NCI-H2107 treated with DMSO at 0.1 percent for 48 hours (cell line): ENCODE measurements at regions not wholly inside any gene's neighbourhood (a gene's known extent, or its start where the extent isn't known, plus 50 kb on each side); places are given as distances from the start of the nearest gene placed in this dataset.
"Not testable (repeated sequence)": the region's sequence is repeated elsewhere in the genome, so short reads cannot be mapped to it uniquely, and the experiment has no call there.

Experiments used
- DNase-seq: peaks from one replicate; lab custom pipeline; 2025; ENCODE audit not compliant: unreplicated experiment; lab: John Stamatoyannopoulos, UW

DNA sequence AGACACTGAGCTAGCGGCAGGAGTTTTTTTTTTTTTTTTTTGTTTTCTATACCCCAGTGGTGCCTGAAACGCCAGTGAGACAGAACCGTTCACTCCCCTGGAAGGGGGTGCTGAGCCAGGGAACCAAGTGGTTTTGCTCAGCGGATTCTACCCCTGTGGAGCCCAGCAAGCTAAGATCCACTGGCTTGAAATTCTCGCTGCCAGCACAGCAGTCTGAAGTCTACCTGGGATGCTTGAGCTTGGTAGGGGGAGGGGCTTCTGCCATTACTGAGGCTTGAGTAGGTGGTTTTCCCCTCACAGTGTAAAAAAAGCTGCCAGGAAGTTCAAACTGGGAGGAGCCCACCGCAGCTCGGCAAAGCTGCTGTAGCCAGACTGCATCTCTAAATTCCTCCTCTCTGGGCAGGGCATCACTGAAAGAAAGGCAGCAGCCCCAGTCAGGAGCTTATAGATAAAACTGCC is 173.0 kb downstream of the DMAC1 start:
- not testable (repeated sequence) for DNase-seq

DNA sequence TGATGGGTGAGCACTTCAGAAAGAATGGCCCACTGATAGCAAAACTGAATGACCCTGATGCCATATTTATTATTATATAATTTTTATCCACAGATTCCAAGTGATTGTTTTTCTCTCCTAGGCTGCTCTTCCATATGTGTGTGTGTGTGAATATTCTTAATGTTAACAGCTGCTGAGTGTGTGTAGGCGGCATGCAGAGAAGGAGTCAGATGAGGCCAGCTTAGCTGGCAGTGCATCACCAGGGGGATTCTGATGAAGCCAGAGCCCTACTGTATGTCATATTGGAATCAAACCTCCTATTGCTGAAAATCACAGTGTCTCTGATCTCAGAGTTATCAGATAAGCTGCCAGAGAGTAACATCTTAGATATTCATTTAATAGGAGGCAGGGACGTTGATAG is 177.1 kb downstream of the DMAC1 start:
- no peak for DNase-seq

DNA sequence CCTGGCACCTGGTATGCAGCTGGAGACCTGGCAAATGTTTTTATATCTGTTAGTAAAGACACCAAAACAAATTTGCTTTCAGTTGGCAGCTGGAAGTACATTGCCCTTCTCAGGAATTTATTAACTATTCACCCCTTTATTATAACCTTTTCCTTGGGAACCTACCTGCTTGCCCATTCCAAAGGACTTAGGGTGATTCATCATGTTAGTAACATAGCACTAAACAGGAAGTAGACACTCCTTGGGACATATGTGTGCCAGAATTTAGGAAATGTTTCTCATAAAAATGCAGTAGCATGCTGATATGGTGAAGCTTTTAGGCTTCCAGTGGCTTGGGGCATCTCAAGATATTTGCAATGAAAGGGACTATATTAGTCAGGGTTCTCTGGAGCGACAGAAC is 184.2 kb downstream of the DMAC1 start:
- DNase-seq: no peak

DNA sequence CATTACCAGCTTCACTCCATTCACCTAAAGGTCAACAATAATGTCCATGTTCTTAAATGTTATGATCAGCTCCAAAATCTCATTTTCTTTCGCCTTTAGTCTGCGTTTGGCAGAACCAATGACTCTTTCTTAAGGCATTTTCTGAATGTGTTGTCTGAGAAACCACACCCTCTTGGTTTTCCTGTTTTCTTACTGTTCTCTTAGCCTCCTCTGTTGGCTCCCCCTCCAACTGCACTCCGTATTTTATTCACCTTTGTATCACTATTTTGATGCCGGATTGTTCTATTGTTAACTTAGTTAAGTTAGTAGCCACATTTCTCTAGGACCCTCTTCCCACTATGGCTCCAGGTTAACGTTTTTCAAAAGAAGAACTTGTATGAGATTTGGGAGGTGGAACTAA is 185.6 kb downstream of the DMAC1 start:
- DNase-seq: no peak

DNA sequence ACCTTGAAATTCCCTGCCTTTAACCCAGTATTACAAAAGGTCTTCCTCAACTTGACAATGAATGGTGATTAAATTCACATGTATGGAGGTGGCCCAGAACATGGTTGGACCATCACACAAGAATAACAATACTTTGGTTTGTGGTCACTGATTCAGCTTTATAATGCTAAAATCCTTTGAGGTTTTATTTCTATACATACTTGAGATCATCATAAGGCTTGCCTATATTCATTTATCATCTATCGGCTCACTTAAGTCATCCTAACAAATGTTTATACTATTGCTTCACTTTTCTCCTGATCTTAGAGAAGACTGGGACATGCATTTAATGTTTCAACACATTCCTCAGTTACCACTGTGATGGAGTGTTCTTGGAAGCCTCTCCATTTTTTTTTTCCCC is 191.3 kb downstream of the DMAC1 start:
- DNase-seq: no peak

DNA sequence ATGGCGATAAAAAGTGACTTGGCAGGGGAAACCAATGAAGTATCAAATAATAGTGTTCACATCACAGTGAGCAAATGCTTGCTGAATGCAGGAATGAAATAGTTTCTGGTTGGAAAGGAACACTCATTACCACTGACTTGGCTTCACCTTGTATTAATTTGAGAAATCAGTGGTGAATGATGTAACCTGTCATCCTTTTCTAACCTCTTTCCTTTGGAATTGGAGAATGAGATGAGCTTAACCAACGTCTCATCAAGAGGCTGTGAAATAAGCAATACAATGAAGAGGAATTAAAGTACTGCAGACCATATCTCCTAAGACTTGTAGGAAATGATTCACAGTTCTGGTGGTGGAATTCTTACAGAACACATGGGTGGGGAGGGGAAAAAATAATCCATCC is 192.2 kb downstream of the DMAC1 start:
- DNase-seq: no peak

DNA sequence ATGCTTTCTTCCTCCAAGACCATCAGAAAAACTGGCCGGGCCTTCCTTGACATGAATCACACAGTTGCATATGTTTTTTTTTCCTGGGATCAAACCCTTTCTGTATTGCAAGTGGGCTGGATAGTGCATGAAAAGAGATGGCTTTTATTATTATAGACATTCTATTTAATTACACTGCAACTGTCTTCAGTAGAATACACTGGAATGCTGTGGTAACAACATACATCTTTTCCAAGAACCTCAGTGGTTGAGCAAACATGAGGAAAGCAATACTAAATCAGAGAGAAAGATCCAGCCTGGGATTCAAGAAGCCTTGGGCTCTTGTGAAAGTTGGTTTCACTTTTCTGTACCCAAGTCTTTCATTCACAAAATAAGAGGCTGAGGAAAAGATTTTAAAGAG is 193.0 kb downstream of the DMAC1 start:
- no peak for DNase-seq

DNA sequence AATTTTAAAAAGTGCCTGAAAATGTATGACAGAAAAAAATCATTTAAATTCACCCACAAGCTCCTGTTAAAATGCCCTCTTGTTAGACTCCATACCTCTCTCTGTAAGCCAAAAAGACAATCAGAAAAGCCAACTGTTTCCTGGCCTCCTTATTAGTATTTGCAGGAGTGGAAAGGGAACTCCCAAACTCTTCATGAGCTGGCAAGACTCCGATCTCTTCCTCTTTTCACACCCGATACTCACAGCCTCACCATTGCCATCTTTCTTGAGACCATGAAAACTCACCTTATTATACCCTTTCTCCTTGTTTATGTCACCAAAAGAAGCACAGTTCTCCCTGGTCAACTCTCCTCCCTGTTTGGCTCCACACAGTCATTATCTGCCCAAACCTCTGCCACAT is 197.8 kb downstream of the DMAC1 start:
- DNase-seq: no peak

DNA sequence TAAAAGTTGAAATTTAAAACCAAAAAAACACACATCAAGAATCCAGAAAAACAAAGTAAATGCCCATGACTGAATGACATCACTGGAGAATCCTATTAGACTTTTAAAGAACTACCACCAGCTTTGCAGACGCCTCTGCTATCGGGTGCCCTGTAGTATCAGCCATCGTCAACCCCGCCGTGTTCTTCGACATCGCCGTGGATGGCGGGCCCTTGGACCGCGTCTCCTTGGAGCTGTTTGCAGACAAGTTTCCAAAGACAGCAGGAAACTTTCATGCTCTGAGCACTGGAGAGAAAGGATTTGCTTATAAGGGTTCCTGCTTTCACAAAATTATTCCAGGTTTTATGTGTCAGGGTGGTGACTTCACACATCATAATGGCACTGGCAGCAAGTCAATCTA is 201.9 kb downstream of the DMAC1 start:
- no peak for DNase-seq

DNA sequence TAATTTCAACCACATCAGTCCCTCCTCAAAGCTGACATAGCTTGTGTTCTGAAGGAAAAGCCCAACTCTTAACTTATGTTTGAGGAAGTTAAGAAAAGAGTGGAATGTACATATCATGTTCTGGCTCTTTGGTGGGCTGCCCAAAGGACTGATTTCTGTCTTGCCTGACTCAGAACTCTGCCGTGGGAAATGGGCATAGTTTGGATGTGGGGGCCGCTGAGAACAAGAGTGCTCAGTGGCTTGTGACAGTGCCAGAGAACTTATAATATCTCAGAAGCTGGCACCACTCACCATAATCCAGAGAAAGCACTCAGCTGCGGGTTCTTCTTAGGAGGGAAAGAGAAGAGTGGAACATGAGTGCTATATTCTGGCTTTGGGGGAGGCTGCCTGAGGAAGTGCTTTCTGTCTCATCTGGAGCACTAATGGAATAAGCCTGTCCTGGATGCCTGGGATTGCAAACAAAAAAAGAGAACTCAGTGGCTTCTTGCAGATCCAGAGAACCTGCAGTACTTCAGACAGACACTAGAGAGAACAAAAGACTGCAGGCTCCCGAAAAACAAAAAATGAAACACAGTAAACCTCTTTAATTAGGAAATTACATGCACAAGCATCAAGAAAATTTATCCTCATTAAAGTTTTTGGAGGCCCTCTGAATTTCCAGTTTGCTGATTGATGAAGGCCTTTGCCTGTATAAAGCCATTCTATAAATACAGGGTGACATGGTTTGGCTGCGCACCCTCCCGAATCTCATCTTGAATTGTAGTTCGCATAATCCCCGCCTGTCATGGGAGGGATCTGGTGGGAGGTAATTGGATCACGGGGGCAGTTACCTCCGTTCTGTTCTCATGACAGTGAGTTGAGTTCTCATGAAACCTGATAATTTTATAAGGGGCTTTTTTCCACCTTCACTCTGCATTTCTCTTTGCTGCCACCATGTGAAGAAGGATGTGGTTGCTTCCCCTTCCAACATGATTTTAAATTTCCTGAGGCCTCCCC is 207.0 kb downstream of the DMAC1 start:
- DNase-seq: no peak

DNA sequence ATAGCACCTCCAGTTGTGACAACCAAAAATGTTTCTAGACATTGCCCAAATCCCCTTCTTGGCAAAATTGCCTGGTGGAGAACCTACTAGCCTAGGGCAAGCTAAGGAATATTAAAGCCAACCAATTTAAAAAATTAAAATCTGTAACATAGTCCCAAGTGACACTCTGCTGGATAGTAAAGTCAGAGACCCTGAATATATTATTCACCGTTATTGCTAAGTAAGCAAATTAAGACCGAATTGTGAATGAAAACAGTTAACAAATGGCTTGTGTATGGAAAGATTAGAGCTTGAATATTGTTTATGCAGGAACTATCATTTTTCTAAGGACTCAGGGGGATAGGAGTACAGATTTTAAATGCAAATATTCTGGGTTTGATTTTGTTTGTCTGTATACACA is 208.1 kb downstream of the DMAC1 start:
- no peak for DNase-seq

DNA sequence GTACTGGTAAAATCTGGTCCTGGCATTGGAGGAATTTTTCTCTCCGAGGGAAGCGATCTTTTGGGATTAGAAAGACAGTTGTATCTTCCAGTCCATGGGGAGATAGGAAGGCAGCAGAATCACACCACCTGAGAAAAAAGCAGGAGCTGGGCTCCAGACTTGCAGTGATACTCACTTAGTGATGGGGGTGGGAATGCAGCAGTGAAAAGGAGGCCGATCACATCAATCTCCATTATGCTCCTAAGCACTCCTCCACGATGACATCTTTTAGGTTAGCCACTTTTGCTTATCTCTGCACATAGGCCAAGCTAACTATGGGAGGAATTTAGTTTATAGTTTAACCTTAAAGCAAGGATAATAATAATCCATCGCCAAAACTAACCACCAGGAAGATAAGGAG is 219.0 kb downstream of the DMAC1 start:
- no peak for DNase-seq

DNA sequence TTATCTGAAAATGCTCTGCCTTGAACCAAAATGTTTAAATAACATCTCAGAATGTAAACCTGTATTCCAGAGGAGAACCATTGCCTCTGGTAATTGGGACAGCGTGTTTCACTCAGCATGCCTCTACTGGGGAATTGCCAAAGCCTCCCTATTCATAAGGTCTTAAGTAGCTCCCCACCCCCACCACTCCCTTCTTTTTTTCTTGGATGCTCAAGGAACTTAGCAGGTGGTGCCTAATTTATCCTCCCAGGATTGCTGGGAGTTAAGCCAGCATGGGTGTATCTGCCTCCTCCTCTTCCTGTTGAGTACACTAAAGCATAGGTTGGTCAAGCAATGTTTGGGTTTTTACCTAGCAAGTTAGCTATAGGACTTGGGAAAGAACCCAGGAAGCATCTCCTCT is 220.2 kb downstream of the DMAC1 start:
- DNase-seq: no peak

DNA sequence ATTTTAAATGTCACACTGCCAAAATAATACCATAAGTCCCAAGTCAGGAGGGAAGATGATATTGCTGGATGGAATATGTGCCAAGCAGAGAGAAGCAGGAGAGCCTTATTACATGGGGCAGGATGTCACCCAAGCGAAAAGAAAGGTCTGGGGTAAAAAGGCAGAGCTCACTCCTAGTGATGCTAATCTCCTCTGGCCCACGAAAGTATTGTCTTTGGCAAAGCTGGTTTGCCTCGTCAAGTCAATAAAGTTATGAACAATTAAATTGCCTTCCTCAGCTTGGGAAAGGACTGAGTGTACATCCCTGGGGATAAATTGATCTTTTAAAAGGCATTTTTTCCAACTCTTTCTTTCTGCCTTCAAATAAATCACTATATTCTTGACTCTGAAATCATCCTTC is 220.6 kb downstream of the DMAC1 start:
- DNase-seq: no peak

DNA sequence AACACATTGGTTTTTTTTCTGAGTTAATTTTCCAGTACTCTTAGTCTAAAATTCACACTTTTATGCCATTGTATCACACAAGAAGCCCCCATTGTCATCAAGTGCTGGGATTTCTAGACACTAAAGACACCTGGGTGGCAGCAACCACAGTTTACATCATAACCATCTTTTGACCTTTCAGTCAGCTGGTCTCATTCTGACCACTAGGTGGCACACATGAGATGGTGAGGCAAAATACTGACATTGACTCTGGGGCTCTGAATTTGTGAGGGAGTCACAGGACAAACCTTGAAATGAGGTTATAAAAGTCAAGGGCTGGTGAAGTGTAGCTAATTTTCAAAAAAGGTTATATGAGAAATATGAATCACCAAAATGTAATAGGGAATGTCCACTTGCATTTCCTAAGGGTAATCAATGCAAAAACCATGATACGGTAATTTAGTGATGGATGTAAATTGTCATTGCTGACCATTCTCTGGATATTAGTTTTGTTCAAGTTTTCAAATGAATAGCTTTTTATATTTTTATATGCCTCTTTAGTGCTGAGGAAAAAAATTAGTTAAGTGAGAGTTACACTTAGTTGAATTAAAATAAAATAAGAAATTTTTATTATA is 229.4 kb downstream of the DMAC1 start:
- DNase-seq: peak; percentile 13

DNA sequence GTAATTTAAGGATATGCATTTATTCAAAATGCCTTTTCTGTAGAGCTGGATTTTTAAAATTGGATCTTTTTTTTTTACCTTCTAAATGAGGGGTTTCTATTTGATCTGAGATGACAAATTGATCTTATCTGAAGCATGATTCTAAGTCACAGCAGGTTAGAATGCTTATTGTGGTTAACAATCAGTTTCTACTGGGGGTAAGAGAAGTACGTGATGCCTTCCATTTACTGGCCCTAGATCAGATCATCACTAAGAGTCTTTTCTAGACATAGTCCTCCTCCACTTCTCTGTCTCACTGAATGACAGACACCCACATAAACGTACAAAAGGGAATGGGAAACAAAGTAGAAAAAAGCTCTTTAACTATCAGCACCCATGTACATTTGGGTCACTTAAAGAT is 231.9 kb downstream of the DMAC1 start:
- no peak for DNase-seq

DNA sequence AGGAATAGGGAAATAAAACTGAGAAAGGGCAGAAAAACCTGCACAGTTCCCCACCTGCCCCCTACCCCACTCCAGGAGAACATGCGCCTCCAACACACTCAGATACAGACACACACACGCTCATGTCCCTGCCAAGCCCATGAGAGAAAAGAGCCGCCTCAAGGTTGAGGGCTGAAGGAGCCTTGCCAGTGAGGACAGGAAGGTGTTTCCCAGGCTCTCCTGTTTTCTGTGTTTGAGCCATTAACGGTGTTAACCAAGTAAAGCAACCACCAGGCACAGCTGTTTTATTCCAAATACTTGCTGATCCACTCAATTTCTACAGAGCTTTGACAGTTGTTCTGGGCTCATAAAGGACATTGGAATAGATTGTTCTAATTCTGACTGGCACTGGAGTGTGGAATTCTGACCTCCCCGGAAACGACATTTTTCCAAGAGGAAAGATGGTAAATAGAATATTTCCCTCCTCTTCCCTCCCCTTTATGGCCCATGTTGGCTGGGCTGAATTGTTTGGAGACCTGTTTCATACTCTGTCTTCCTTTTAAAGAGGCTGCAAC is 238.0 kb downstream of the DMAC1 start:
- DNase-seq: no peak

DNA sequence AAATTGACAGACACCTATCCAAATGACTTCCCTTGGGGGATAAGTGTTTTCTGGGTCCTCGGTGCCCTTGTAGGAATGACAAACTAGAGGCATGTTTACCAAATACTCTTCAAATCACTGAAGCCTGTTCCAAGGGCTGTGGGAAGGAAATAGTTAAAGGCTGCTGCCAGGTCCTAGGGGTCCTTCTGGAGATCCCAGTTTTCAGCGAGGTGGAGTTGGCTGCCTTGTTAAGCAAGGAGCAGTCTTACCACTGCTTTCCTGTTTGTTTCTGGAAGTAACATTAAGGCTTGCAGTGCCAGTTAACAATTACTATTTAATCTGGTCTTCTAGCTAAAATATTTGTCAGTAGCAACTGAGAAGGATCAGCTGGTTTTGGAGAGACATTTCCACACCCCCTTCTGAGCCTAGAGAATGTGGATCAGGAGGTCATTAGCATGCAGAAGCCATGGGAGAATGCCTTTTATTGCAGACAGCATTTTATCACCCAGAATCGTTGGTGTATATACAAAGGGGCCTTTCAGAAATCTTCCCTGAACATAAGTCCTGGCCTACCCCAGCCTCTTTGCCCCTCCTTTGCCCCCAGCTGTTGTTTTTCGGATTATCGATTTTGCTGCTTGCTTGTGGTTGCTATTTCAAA is 238.8 kb downstream of the DMAC1 start:
- peak; percentile 7 for DNase-seq

DNA sequence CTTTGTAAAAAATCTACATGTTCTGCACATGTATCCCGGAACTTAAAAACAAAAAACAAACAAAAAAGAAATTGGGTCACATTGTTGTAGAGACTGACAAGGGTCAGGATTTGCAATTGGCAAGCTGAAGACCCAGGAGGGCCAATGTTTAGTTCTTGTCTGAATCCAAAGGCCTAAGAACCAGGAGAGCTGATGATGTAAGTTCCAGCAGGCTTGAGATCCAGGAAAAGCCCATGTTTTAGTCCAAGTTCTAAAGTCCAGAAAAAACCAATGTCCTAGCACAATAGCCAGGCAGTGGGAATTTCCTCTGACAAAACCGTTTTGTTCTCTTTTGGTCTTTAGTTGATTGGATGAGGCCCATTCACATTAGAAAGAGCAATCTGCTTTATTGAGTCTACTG is 244.9 kb downstream of the DMAC1 start:
- DNase-seq: no peak

DNA sequence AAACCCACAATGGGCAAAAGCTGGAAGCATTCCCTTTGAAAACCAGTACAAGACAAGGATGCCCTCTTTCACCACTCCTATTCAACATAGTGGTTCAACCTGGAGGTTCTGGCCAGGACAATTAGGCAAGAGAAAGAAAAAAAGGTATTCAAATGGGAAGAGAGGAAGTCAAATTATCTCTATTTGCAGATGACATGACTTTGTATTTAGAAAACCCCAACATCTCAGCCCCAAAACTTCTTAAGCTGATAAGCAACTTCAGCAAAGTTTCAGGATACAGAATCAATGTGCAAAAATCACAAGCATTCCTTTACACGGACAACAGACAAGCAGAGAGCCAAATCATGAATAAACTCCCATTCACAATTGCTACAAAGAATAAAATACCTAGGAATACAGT is 246.9 kb downstream of the DMAC1 start:
- not testable (repeated sequence) for DNase-seq

DNA sequence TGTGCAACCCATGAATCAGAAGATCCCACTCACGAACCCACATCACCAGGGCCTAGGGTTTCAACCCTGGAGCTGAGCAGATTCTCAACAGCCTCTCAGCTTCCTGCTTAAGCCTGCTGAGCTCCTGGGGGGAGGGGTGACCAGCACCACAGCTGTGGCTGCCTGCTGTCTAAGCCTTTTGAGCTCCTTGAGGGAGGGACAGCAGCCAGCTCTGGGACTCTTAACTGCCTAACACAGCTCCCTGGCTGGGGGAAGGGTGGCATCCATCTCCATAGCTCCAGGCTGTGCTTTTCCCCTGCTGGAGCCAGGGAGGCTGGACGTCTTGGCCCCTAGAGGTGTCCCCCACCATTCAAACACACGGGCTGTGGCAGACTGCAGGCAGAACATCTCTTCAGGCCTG is 250.3 kb downstream of the DMAC1 start:
- DNase-seq: peak; percentile 11

DNA sequence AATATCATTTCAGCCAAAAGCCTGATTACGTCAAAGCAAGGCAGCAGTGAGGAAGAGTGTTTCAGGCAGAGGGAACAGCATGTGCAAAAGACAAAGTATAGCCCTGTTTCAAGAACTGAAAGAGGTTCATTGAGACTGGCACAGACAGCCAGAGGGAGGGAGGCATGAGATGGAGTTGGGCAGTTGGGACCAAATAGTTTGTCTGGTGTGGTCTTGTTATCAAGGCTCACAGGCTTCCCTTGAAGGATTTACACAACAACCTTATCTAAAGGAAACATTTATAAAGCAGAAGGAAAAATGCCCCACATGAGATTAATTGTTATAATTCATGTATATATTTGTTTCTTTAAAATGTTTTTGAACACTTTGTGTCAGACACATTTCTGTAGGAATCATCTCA is 253.3 kb downstream of the DMAC1 start:
- no peak for DNase-seq
